ENCODE measurements at regions not wholly inside any gene's neighbourhood (a gene's known extent, or its start where the extent isn't known, plus 50 kb on each side); places are given as distances from the start of the nearest gene placed in this dataset.

DNA sequence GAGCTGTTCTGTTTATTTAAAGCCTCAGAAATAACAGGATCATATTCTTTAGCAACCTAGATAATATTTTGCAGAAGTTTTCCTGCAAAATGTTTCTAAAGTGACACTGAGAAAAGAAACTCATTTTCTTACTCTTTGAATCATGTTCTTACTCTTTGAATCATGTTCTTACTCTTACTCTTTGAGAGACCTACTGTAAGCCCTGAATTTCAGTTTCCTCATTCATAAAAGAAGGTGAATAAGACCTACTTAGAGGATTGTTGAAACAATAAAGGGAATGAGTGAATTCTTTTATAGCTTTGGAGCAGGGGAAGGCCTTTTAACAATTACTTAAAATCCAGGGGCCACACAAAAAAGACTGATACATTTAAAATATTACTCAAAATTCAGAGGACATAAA, 221.7 kb upstream of the CMC1 start:
- TF ChIP-seq, protein P1, sequence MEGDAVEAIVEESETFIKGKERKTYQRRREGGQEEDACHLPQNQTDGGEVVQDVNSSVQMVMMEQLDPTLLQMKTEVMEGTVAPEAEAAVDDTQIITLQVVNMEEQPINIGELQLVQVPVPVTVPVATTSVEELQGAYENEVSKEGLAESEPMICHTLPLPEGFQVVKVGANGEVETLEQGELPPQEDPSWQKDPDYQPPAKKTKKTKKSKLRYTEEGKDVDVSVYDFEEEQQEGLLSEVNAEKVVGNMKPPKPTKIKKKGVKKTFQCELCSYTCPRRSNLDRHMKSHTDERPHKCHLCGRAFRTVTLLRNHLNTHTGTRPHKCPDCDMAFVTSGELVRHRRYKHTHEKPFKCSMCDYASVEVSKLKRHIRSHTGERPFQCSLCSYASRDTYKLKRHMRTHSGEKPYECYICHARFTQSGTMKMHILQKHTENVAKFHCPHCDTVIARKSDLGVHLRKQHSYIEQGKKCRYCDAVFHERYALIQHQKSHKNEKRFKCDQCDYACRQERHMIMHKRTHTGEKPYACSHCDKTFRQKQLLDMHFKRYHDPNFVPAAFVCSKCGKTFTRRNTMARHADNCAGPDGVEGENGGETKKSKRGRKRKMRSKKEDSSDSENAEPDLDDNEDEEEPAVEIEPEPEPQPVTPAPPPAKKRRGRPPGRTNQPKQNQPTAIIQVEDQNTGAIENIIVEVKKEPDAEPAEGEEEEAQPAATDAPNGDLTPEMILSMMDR (IDR thresholded peaks at IDR 0.05 in 2 of 3, conservative IDR thresholded peaks at IDR 0.05 in 1 of 3; ENCODE audit: borderline replicate concordance in 1 of 3, insufficient read depth in 1 of 3, low read depth in 2 of 3, low read length in 2 of 3): no peak
- no peak for TF ChIP-seq POLR2A (IDR thresholded peaks at IDR 0.05; ENCODE audit: borderline replicate concordance, extremely low read depth, insufficient read depth, insufficient read length)
- TF ChIP-seq SIN3A (IDR thresholded peaks at IDR 0.05; ENCODE audit: low read depth): no peak
- TF ChIP-seq POLR2AphosphoS5 (IDR thresholded peaks at IDR 0.05; ENCODE audit: low read depth, low read length): no peak
- no peak for TF ChIP-seq EZH2 (IDR thresholded peaks at IDR 0.05)
- TF ChIP-seq, protein P2, sequence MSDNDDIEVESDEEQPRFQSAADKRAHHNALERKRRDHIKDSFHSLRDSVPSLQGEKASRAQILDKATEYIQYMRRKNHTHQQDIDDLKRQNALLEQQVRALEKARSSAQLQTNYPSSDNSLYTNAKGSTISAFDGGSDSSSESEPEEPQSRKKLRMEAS (IDR thresholded peaks at IDR 0.05): no peak
- TF ChIP-seq EZH2phosphoT487 (IDR thresholded peaks at IDR 0.05; ENCODE audit: borderline replicate concordance): no peak
- no peak for TF ChIP-seq ELF1 (IDR thresholded peaks at IDR 0.05; ENCODE audit: borderline replicate concordance, low read depth)
